T-helper 2 cell treated with Interferon-gamma antibody and Interleukin-4, amounts not matched to agents 100 ng/mL and 5 ng/mL, for 36 hours (primary cell): ENCODE measurements at regions not wholly inside any gene's neighbourhood (a gene's known extent, or its start where the extent isn't known, plus 50 kb on each side); places are given as distances from the start of the nearest gene placed in this dataset.
"Not testable (repeated sequence)": the region's sequence is repeated elsewhere in the genome, so short reads cannot be mapped to it uniquely, and the experiment has no call there.

Source experiments
- intact Hi-C: fragments of 100-400 bp; cut with micrococcal nuclease; formaldehyde crosslinking; loops from one replicate; pipeline ENCODE4 v1.15.1; 2023

DNA sequence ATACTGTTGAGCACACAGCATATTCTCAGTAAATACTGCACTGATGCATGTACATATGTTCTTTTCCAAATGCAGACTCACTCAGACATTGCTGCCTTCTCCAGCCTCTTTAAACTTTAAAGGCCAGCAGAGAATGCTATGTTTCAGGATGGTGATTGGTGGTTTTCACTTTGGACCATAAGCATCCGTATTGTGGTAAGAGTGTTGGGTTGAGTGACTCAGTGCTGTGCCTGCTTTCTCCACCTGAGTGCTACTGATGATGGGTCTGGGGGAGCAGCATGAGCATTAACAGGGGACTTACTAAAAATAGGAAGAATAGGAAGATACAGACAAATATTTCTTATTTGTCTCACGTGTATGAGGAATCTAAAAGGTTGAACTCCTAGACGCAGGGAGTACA, 56.3 kb upstream of the ZNF92 start:
- intact Hi-C loops, result no loop called here

DNA sequence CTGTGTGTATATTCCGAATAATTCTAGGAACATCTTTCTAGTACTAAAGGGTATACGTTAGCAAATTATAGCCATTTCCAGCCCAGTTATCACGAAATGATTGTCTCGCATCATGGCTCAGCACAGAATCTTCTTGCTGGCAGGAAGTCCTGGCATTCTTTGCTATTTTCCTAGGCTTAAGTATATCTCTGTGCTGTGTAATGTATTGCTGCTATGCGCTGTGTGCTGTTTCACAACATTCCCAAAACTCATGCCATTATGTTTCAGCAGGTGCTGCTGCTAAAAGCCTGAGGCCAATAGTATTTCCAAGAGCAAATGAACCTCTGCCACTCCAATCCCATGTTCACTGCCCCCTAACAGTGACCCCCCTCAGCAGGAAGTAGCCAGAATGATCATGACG, 62.9 kb upstream of the ZNF92 start:
- intact Hi-C loops, result no loop called here

GRCh38 chr7:65308300-65308678, 65.4 kb upstream of the ZNF92 start:
- intact Hi-C loops, result no loop called here

DNA sequence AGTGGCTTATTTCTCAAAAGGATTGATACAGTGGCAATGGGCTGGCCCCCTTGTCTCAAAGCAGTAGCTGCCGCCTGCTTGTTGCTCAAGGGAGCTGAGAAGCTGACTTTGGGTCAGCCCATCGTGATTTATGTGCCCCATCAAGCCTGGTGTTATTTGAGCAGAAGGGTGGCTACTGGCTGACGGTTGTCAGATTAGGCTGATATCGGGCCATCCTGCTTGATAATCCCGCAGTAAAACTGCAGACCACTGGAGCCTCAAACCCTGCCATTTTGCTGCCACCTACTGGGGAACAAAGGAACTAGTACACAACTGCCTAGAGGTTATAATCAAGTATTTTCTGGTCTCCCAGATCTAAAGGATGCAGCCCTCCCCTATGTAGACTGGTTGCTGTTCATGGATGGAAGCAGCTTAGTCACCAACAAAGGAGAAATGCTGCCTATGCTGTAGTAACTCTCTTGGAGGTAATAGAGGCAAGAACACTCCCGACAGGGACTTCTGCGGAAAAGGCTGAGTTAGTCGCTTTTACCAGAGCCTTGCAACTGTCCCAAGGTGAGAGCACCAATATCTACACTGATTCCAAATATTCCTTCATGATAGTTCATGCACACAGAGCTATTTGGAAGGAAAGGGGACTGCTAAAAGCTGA, 65.9 kb upstream of the ZNF92 start:
- intact Hi-C loops, result loop anchor here (1.0 kb wide), 2 partner anchors 91 to 356 kb away; no protein-coding TSS in a partner anchor

GRCh38 chr7:65304175-65304574, 69.5 kb upstream of the ZNF92 start:
- intact Hi-C loops, result no loop called here

GRCh38 chr7:65302883-65303282, 70.8 kb upstream of the ZNF92 start:
- intact Hi-C loops, result no loop called here

GRCh38 chr7:65301007-65301406, 72.6 kb upstream of the ZNF92 start:
- intact Hi-C loops, result no loop called here

- intact Hi-C loops, result no loop called here
Measured at GRCh38 chr7:65295409-65295808, 78.2 kb upstream of the ZNF92 start.

- intact Hi-C loops, result not testable (repeated sequence)
Measured at GRCh38 chr7:65290340-65290739, 83.3 kb upstream of the ZNF92 start.

GRCh38 chr7:65287023-65287422, 86.6 kb upstream of the ZNF92 start:
- intact Hi-C loops, result no loop called here

DNA sequence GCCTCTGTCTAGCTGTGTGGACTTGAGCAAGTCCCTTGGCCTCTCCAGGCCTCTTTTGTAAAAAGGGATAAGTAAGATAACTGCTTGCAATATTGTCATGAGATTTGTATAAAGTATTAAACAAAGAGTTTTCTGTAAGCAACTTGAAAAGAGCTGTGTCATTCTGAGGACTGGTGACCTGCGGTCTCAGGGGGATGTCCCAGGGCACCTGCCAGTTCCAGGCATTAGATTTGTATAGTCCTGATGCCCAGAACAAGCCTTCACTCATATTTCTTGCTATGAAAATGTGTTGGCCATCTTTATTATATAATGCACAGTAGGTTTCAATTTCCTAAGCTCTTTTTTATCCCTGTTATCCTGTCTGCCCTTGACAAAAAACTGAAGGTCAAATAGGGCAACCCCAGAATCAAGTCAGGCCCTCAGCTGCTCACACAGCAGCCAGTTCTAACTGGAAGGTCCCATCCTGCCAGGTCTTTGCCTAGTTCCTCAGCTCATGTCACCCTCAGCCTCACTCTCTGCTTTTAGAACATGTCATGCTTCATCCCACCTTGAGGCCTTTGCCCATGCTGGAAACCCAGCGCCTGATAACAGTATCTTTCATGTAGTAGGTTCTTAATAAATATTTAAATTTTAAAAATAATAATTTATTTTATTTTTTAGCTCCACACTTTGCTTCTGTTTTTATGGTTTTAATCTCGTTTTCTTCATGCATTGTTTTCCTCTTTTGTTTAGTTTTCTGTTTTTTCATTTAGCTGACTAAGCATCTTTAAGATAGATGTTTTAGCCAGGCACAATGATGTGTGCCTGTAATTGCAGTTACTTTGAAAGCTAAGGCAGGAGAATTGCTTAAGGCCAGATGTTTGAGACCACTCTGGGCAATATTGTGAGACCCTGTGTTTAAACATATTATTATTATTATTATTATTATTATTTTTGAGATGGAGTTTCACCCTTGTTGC, 87.5 kb upstream of the ZNF92 start:
- intact Hi-C loops, result no loop called here

DNA sequence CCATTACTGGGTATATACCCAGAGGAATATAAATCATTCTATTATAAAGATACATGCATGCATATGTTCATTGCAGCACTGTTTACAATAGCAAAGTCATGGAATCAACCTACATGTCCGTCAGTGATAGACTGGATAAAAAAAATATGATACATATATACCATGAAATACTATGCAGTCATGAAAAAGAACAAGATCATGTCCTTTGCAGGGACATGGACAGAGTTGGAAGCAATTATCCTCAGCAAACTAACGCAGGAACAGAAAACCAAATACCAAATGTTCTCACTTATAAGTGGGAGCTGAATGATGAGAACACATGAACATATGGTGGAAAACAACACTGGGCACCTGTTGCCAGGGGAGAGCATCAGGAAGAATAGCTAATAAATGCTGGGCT, 88.4 kb upstream of the ZNF92 start:
- intact Hi-C loops, result not testable (repeated sequence)

- intact Hi-C loops, result no loop called here
Measured at GRCh38 chr7:65279795-65280194, 93.9 kb upstream of the ZNF92 start.

DNA sequence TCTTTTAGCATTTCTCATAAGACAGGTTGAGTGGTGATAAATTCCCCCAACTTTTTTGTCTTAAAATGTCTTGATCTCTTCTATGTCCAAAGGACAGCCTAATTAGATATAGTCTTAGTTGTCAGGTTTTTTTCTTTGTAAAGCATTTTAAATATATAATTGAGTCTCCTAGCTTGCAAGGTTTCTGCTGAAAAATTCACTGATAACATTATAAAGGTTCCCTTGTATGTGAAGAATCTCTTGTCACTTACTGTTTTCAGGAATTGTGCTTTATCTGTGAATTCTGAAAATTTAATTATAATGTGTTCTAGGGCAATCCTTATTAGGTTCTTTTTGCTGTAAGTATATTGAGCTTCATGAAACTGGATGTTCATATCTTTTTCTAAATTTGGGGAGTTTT, 96.8 kb upstream of the ZNF92 start:
- intact Hi-C loops, result no loop called here

DNA sequence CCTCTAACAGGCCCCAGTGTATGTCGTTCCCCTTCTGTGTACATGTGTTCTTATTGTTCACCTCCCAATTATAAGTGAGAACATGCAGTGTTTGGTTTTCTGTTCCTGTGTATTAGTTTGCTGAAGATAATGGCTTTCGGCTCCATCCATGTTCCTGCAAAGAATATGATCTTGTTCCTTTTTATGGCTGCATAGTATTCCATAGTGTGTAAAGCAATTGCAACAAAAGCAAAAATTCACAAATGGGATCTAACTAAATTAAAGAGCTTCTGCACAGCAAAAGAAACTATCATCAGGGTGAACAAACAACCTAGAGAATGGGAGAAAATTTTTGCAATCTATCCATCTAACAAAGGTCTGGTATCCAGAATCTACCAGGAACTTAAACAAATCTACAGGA, 102.2 kb upstream of the ZNF92 start:
- intact Hi-C loops, result not testable (repeated sequence)

DNA sequence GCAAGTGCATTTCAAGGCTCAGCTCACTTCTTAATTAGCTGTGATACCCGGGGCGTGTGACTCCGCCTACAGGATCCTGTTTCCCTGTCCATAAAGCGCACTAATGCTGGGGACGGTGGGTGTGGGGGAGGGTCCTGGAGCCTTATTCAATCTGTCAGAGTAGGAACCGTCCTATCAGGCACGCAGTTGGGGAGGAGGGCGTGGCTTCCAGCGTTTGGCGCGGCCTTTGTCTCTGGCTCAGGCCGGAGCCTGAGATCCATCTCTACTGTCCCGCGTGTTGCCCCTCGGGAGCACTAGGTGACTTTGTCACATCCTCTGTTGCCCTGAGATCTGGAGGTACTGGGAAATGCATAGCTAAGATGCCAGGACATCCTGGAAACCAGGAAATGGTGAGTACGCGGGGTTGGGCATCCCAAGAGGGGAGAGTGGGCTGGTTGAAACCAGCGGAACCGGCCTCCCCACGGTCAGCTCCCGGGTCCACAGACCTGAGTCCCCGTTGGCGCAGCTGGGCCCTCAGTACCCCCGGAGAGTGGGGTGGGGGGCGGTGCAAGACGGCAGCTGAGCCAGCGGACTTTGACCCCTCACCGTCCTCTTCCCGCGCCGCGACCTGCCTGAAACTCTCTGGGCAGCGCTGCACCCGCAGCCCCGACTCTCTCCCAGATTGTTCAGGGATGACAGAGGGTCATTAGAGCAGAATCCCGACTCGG, 104.4 kb upstream of the ZNF92 start:
- intact Hi-C loops, result no loop called here

DNA sequence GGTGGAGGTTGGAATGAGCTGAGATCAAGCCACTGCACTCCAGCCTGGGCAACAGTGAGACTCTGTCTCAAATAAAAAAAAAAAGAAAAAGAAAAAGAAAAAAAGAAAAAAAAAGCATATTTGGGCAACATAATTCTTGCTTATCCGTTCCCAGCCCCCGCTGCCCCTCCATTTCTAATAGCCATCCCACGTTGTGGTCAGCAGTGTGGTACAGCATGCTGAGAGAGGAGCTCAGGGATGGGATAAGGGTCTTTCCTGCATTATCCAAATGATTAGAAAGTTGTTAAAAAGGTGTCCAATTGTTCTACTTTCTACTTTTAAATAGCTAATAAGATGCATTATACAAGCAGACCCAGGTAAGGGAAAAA, 104.9 kb upstream of the ZNF92 start:
- intact Hi-C loops, result no loop called here

- intact Hi-C loops, result no loop called here
Measured at GRCh38 chr7:65265933-65266519, 107.6 kb upstream of the ZNF92 start.

- intact Hi-C loops, result no loop called here
Measured at GRCh38 chr7:65264258-65264657, 109.4 kb upstream of the ZNF92 start.

GRCh38 chr7:65260673-65261072, 113.0 kb upstream of the ZNF92 start:
- intact Hi-C loops, result not testable (repeated sequence)

- intact Hi-C loops, result not testable (repeated sequence)
Measured at GRCh38 chr7:65259864-65260525, 113.7 kb upstream of the ZNF92 start.
